Brain microvascular endothelial cell (primary cell): ENCODE measurements at regions not wholly inside any gene's neighbourhood (a gene's known extent, or its start where the extent isn't known, plus 50 kb on each side); places are given as distances from the start of the nearest gene placed in this dataset.

Experiments
- DNase-seq: peaks from one replicate; pipeline ENCODE4 v3.0.0-alpha.2; 2020
- H3K27ac ChIP-seq: fragments of 250-450 bp; sonication (Bioruptor Pico); 2 replicates; pipeline ENCODE4 v1.5.1; 2020; ENCODE audit warnings: mild to moderate bottlenecking, moderate library complexity
- H3K27me3 ChIP-seq: fragments of 250-450 bp; sonication (Bioruptor Pico); replicated peaks from 2 replicates; pipeline ENCODE4 v1.5.1; 2020; ENCODE audit warnings: mild to moderate bottlenecking
- H3K36me3 ChIP-seq: fragments of 250-450 bp; sonication (Bioruptor Pico); replicated peaks from 2 replicates; pipeline ENCODE4 v1.5.1; 2020; ENCODE audit warnings: mild to moderate bottlenecking
- H3K4me3 ChIP-seq: 2 replicates; pipeline ENCODE4 v1.5.1; 2011; ENCODE audit warnings: low read depth, mild to moderate bottlenecking, control low read depth, low read length, moderate library complexity
- CTCF ChIP-seq: IDR thresholded peaks from 2 replicates; pipeline ENCODE4 v1.5.1; 2011; ENCODE audit warnings: low read depth, mild to moderate bottlenecking, moderate library complexity, low read length, control low read depth, inconsistent platforms; ENCODE audit errors: missing control alignments
- in situ Hi-C: cut with HindIII; loops from 2 replicates; pipeline ENCODE4 v1.10.0; 2017; ENCODE audit warnings: low sequenced_read_pairs, low pct_ligation_motif_present

DNA sequence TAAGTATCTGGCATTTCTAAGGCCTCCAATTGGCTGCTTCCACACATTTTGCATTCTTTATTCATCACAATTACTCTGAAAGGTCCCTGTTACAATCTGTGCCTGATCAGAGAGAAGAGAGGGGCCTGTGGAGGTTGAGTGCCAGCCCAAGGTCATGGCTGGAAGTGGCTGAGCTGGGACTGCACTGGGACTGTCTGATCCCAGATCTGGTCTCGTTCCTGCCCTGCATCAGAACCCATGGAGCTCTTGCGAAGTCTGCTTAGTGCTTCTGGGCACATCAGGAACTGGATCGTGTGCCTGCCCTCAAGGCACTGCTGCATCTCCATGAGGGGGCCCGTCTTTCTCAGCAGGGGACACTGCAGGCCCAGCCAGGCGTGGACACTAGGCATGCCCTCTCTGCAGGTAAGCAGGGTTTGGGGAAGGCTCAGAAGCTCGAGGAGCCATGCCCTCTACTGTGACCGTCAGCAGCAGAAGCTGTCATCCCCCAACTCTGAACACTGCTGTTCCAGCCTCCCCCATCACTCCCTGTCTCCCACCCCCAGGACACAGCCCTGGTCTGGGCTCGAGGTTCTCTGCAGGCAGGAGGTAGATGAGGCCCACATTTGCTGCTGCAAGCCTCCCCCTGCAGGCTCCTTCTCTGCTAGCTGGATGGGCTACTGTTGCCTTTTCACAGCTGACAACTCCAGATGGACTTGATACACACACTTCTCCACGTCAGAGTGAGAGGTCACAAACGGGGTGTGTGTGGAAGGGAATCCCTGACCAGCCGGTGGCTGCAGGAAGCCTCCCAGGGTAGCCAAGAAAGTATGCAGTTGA lies 96.5 kb upstream of the PRR23E start:
- H3K4me3 ChIP-seq: no peak overlapping the region
- no peak for TF ChIP-seq CTCF
- in situ Hi-C loops: no loop called here
- no peaks in the 10 kb centered on the region for H3K27me3 ChIP-seq
- no peak for DNase-seq
- H3K36me3 ChIP-seq: no peaks in the 10 kb centered on the region
- H3K27ac ChIP-seq: no peak overlapping the region

DNA sequence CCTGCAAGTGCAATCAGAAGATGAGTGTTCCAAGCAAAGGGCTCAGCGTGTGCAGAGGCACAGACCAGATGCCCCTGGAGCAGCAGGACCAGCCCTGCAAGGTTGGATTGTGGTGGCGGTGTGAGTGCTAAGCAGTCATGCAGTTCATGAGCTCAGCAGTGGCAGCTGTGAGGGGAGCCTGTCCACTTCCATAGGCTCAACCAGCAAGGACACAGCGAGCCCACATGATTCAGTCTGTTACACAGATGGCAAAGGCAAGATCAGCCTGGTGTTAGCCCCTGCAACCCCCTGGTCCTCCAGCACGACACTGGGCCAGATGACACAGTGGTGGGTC lies 95.9 kb upstream of the PRR23E start:
- Histone ChIP-seq H3K4me3 (no peak overlapping the region), H3K36me3 (no peaks in the 10 kb centered on the region), H3K27ac (no peak overlapping the region), H3K27me3 (no peaks in the 10 kb centered on the region)
- in situ Hi-C loops: no loop called here
- DNase-seq: no peak
- TF ChIP-seq CTCF: no peak

GRCh38 chr3:127097481-127097880 lies 95.5 kb upstream of the PRR23E start:
- Histone ChIP-seq H3K36me3 (no peaks in the 10 kb centered on the region), H3K27ac (no peak overlapping the region), H3K4me3 (no peak overlapping the region), H3K27me3 (no peaks in the 10 kb centered on the region)
- DNase-seq: no peak
- in situ Hi-C loops: no loop called here
- TF ChIP-seq CTCF: no peak

DNA sequence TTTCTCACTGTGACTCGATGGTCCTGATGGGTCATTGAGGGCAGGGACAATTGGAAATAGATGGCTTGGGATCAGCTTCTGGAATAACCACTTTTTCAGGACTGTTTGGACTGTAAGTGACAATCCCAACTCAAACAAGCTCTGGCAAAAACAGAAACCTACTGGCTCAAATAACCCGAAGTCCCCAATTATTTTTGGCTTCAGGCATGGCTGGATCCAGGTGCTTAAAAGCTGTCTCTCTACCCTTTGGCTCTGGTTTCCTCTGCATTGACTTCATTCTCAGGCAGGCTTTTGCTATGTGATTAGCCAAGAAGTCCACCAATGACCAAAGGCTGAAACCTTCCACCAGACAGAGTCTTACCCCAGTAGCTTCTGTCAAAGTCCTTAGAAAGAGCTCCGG lies 92.9 kb upstream of the PRR23E start:
- no peaks in the 10 kb centered on the region for H3K27me3 ChIP-seq
- H3K27ac ChIP-seq: no peak overlapping the region
- DNase-seq: no peak
- no peak for TF ChIP-seq CTCF
- in situ Hi-C loops: no loop called here
- H3K4me3 ChIP-seq: no peak overlapping the region
- no peaks in the 10 kb centered on the region for H3K36me3 ChIP-seq

DNA sequence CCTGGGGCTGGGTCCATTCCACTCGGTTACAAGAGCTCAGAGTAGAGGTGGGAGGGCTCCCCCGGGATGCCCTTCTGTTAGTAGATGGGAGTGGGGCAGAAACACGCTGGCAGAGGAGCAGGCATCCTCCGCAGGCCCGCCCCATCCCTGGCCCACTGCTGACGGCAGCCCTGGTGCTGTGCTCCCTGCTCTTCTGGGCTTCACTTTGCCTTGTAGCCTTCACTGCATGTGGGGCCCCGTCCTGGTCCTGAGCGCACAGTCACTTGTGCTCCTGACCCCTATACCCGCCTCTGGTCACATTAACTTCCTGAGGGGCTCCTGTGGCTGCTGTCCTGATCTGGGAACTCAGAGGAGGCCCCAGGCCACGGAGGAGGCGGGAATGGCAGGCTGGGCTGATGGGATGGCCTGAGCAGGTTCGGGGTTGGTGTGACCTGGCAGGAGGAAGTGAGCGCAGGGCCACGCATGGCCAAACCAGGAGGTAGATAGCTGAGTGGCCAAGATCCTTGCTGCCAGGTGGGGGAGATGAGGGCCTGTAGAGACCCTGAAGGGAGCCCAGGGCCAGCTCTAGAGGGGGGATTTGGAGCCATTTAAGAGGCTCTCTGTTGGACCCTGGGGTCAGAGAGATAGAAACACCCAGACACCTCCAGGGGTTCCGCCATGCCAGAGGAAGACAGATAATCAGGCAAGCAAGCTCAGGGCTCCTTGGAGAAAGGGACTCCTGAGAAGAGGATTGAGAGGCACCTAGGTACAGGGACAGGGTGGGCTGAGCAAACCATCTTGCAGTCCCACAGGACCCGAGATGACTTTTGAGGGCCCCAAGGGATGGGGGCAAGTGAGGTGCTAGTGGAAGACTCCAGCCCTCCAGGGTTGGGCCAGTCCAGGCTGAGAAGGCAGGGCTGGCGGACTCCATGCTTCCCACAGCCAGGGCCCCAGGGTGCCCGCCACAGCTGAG lies 92.2 kb upstream of the PRR23E start:
- DNase-seq: no peak
- TF ChIP-seq CTCF: no peak
- Histone ChIP-seq H3K36me3 (no peaks in the 10 kb centered on the region), H3K27ac (no peak overlapping the region), H3K4me3 (no peak overlapping the region), H3K27me3 (no peaks in the 10 kb centered on the region)
- in situ Hi-C loops: no loop called here
